Thyroid gland (tissue), 4 donors: ENCODE measurements at regions not wholly inside any gene's neighbourhood (a gene's known extent, or its start where the extent isn't known, plus 50 kb on each side); places are given as distances from the start of the nearest gene placed in this dataset.

ENCODE experiments used
- DNase-seq, 2 donors: peaks; one replicate each; pipeline ENCODE4 v3.0.0-alpha.2; 2019
- H3K27ac ChIP-seq, 3 donors: fragments of 200-600 bp; sonication (generic); 1 replicate in 2 of 3; 2 replicates in 1 of 3; pipeline ENCODE4 v1.5.1; 2016 to 2019; ENCODE audit warnings: mild to moderate bottlenecking in 1 of 3, moderate library complexity in 1 of 3
- H3K27me3 ChIP-seq: fragments of 200-600 bp; sonication (generic); one replicate; pipeline ENCODE4 v1.5.1; 2019
- H3K36me3 ChIP-seq, 2 donors: fragments of 200-600 bp; sonication (generic); one replicate each; pipeline ENCODE4 v1.5.1; 2016 to 2019
- H3K4me1 ChIP-seq, 2 donors: fragments of 200-600 bp; sonication (generic); one replicate each; pipeline ENCODE4 v1.5.1; 2017 to 2019
- H3K4me3 ChIP-seq, 3 donors: fragments of 200-600 bp; sonication (generic); replicated peaks in 1 of 3; 1 replicate in 2 of 3; 2 replicates in 1 of 3; pipeline ENCODE4 v1.5.1; 2016; ENCODE audit warnings: mild to moderate bottlenecking in 1 of 3
- H3K9me3 ChIP-seq: fragments of 200-600 bp; sonication (generic); one replicate; pipeline ENCODE4 v1.5.1; 2017
- POLR2A ChIP-seq, 2 donors: fragments of 450-650 bp; IDR thresholded peaks; one replicate each; pipeline ENCODE4 v1.6.1; 2017; ENCODE audit warnings: antibody characterized with exemption in 2 of 2, mild to moderate bottlenecking in 2 of 2, moderate library complexity in 1 of 2
- WGBS, 2 donors: methylation state at CpG; one replicate each; pipeline ENCODE4 v1.1.5; 2017; 5-methylcytosine and 5-hydroxymethylcytosine counted together
- intact Hi-C: fragments of 100-400 bp; cut with DNase I; formaldehyde crosslinking; loops from one replicate; pipeline ENCODE4 v1.15.1; 2023
- TF ChIP-seq, protein P1 (sequence below), 6 experiments: fragments of 200-600 bp in 3 of 6; fragments of 450-650 bp in 3 of 6; sonication (generic) in 3 of 6; IDR thresholded peaks; one replicate each; pipeline ENCODE4 v1.5.1; 2016 to 2019; ENCODE audit warnings: antibody characterized with exemption in 6 of 6, mild to moderate bottlenecking in 2 of 6, inconsistent platforms in 1 of 6, moderate library complexity in 1 of 6

GRCh38 chr2:236671896-236672562 lies 102.4 kb downstream of the ACKR3 start:
- peaks cover 30 to 33% of the 10 kb centered on the region in 2 donors for H3K4me1 ChIP-seq
- no peak overlapping the region for H3K27ac ChIP-seq
- WGBS, 2 donors = 94 to 97% methylated on average over 9 to 11 of the region's 11 CpGs
- no peak for DNase-seq
- H3K36me3 ChIP-seq = no peaks in the 10 kb centered on the region
- H3K9me3 ChIP-seq = no peaks in the 10 kb centered on the region
- no peaks in the 10 kb centered on the region for H3K27me3 ChIP-seq
- H3K4me3 ChIP-seq = no peak overlapping the region
- no peak for TF ChIP-seq POLR2A (IDR thresholded peaks at IDR 0.05)
- TF ChIP-seq, protein P1, sequence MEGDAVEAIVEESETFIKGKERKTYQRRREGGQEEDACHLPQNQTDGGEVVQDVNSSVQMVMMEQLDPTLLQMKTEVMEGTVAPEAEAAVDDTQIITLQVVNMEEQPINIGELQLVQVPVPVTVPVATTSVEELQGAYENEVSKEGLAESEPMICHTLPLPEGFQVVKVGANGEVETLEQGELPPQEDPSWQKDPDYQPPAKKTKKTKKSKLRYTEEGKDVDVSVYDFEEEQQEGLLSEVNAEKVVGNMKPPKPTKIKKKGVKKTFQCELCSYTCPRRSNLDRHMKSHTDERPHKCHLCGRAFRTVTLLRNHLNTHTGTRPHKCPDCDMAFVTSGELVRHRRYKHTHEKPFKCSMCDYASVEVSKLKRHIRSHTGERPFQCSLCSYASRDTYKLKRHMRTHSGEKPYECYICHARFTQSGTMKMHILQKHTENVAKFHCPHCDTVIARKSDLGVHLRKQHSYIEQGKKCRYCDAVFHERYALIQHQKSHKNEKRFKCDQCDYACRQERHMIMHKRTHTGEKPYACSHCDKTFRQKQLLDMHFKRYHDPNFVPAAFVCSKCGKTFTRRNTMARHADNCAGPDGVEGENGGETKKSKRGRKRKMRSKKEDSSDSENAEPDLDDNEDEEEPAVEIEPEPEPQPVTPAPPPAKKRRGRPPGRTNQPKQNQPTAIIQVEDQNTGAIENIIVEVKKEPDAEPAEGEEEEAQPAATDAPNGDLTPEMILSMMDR (IDR thresholded peaks at IDR 0.05) = no peak
- intact Hi-C loops = loop anchor here (10.0 kb wide), 1 partner anchor 153 kb away; no protein-coding TSS in a partner anchor

DNA sequence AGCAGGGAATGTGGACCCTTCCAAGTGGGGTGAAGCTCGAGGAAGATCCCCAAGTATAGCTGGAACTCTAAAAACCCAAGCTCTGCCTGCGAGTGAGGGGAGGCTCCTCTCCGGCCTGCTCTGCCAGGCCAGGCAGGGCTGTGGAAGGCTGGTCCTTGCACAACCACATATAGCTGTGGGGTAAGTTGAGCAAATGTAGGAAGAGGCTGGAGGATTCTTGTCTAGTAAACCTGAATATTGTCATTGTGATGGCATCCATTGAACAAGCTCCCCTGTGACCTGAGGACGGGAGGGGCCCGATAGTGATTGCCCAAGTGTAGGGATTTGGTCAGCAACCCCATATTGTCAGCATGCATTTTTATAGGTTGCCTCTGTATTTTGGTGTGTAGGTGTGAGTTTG lies 103.0 kb downstream of the ACKR3 start:
- Histone ChIP-seq H3K27ac (no peak overlapping the region), H3K4me3 (no peak overlapping the region), H3K4me1 (peaks cover 32% of the 10 kb centered on the region in 2 donors), H3K9me3 (no peaks in the 10 kb centered on the region), H3K36me3 (no peaks in the 10 kb centered on the region), H3K27me3 (no peaks in the 10 kb centered on the region)
- DNase-seq = no peak
- intact Hi-C loops = loop anchor here (10.0 kb wide), 1 partner anchor 152 kb away; no protein-coding TSS in a partner anchor
- WGBS, 2 donors = 87 to 91% methylated on average over 5 of the region's 5 CpGs
- no peak for TF ChIP-seq POLR2A (IDR thresholded peaks at IDR 0.05)
- TF ChIP-seq, protein P1 (IDR thresholded peaks at IDR 0.05) = no peak

- Histone ChIP-seq H3K27me3 (no peaks in the 10 kb centered on the region), H3K27ac (no peak overlapping the region), H3K4me1 (peaks cover 25% of the 10 kb centered on the region in 2 donors), H3K36me3 (no peaks in the 10 kb centered on the region), H3K4me3 (no peak overlapping the region), H3K9me3 (no peaks in the 10 kb centered on the region)
- TF ChIP-seq POLR2A (IDR thresholded peaks at IDR 0.05) = no peak
- TF ChIP-seq, protein P1 (IDR thresholded peaks at IDR 0.05) = no peak
- intact Hi-C loops = loop anchor here (10.0 kb wide), 1 partner anchor 152 kb away; no protein-coding TSS in a partner anchor
- 87 to 89% methylated on average over 14 of the region's 14 CpGs for WGBS, 2 donors
- no peak for DNase-seq
Observed at GRCh38 chr2:236673126-236673822, 103.6 kb downstream of the ACKR3 start.

- Histone ChIP-seq H3K4me1 (peaks cover 20 to 23% of the 10 kb centered on the region in 2 donors), H3K4me3 (no peak overlapping the region), H3K27me3 (no peaks in the 10 kb centered on the region), H3K36me3 (no peaks in the 10 kb centered on the region), H3K27ac (no peak overlapping the region), H3K9me3 (no peaks in the 10 kb centered on the region)
- DNase-seq = no peak
- no peak for TF ChIP-seq POLR2A (IDR thresholded peaks at IDR 0.05)
- TF ChIP-seq, protein P1 (IDR thresholded peaks at IDR 0.05) = no peak
- intact Hi-C loops = loop anchor here (10.0 kb wide), 1 partner anchor 151 kb away; no protein-coding TSS in a partner anchor
- 88 to 100% methylated on average over 3 of the region's 4 CpGs for WGBS, 2 donors
Observed at GRCh38 chr2:236673823-236674185, 104.2 kb downstream of the ACKR3 start.

DNA sequence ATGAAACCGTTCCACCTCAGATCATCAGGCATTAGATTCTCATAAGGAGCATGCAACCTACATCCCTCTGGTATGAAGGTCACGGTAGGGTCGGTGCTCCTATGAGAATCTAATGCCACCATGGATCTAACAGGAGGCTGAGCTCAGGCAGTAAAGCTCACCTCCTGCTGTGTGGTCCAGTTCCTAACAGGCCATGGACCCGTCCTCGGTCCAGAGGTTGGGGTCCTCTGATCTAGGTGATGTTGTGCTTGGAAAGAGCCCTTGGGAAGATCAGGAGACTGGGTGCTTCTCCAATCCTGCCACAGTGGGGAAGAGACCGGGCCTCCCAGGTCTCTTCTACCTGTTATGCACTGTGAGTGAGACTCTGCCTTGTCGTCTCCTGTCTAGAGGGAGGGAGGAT lies 104.6 kb downstream of the ACKR3 start:
- Histone ChIP-seq H3K27me3 (no peaks in the 10 kb centered on the region), H3K36me3 (no peaks in the 10 kb centered on the region), H3K4me3 (no peak overlapping the region), H3K4me1 (peaks cover 20 to 23% of the 10 kb centered on the region in 2 donors), H3K27ac (no peak overlapping the region), H3K9me3 (no peaks in the 10 kb centered on the region)
- DNase-seq = no peak
- intact Hi-C loops = loop anchor here (10.0 kb wide), 1 partner anchor 151 kb away; no protein-coding TSS in a partner anchor
- 89 to 96% methylated on average over 7 of the region's 7 CpGs for WGBS, 2 donors
- TF ChIP-seq POLR2A (IDR thresholded peaks at IDR 0.05) = no peak
- TF ChIP-seq, protein P1 (IDR thresholded peaks at IDR 0.05) = no peak
